Heart left ventricle (tissue), 13 donors: ENCODE measurements at regions not wholly inside any gene's neighbourhood (a gene's known extent, or its start where the extent isn't known, plus 50 kb on each side); places are given as distances from the start of the nearest gene placed in this dataset.

ENCODE experiments used
- CTCF ChIP-seq, 12 donors: fragments of 200-600 bp; sonication (generic) in 4 of 12; IDR thresholded peaks; one replicate each; pipeline versions ENCODE4 v1.5.0 to v1.8.0; 2018 to 2022; ENCODE audit warnings: antibody characterized with exemption in 12 of 12, mild to moderate bottlenecking in 5 of 12
- POLR2A ChIP-seq, 2 donors: fragments of 450-650 bp; IDR thresholded peaks; one replicate each; pipeline ENCODE4 v1.6.1; 2017; ENCODE audit warnings: antibody characterized with exemption in 2 of 2, mild to moderate bottlenecking in 2 of 2, moderate library complexity in 2 of 2
- donor health status: ischemic (EF 13 %, LVEDD 7.1; RV severe dilation, severe dysfunction).
- donor health status: DM: no; HTN: yes; CAD: no.
- donor health status: DM: no; HTN: no; CAD: no.
- donor health status: ischemic (EF 25% LVEDD 6.9; RV normal size, moderate dysfunction).
- donor health status: ischemic (EF 25% LVEDD 5.7; RV mildly dilated, moderate dysfunction).
- donor health status: ischemic (EF 35%, LVEDD 5.7; RV mildly dilated, moderate dysfunction).
- donor health status: nonischemic (EF 11% LVEDD 7.7; RV severe dilation, severe dysfunction).
- donor health status: DM: yes; HTN: yes; CAD: no.
- donor health status: PGD.
- donor health status: ischemic (EF 29% LVEDD 5.4; RV normal size, mild dysfunction).
- donor health status: nonischemic (EF 23%, LVEDD 6.1; RV moderate dilation, normal function).

GRCh38 chr5:3049261-3049660, 297.8 kb upstream of the IRX2 start:
- TF ChIP-seq CTCF (IDR thresholded peaks at IDR 0.05): no peak
- TF ChIP-seq POLR2A (IDR thresholded peaks at IDR 0.05): no peak
